HK-2 (cell line): ENCODE measurements at regions not wholly inside any gene's neighbourhood (a gene's known extent, or its start where the extent isn't known, plus 50 kb on each side); places are given as distances from the start of the nearest gene placed in this dataset.
"Not testable (repeated sequence)": the region's sequence is repeated elsewhere in the genome, so short reads cannot be mapped to it uniquely, and the experiment has no call there.

Source experiments
- DNase-seq: peaks from one replicate; pipeline ENCODE4 v3.0.0-alpha.2; 2018; ENCODE audit not compliant: unreplicated experiment

- DNase-seq = no peak
These were observed 104.9 kb upstream of the PLD5 start for GRCh38 chr1:242629396-242629795.

- DNase-seq = no peak
These were observed 99.3 kb upstream of the PLD5 start for GRCh38 chr1:242623756-242624155.

GRCh38 chr1:242623119-242623518 is 98.6 kb upstream of the PLD5 start:
- no peak for DNase-seq

- no peak for DNase-seq
These were observed 88.8 kb upstream of the PLD5 start for GRCh38 chr1:242613266-242613815.

GRCh38 chr1:242610209-242610608 is 85.7 kb upstream of the PLD5 start:
- no peak for DNase-seq

GRCh38 chr1:242605521-242605920 is 81.0 kb upstream of the PLD5 start:
- DNase-seq = no peak

GRCh38 chr1:242602001-242602400 is 77.5 kb upstream of the PLD5 start:
- DNase-seq = no peak

GRCh38 chr1:242593756-242594155 is 69.3 kb upstream of the PLD5 start:
- not testable (repeated sequence) for DNase-seq

GRCh38 chr1:242586360-242586680 is 61.8 kb upstream of the PLD5 start:
- no peak for DNase-seq

- DNase-seq = no peak
These were observed 61.3 kb upstream of the PLD5 start for GRCh38 chr1:242585616-242586359.

GRCh38 chr1:242582669-242583068 is 58.2 kb upstream of the PLD5 start:
- no peak for DNase-seq

- no peak for DNase-seq
These were observed 55.2 kb upstream of the PLD5 start for GRCh38 chr1:242579528-242580235.
